AG09319 (cell line): ENCODE measurements at regions not wholly inside any gene's neighbourhood (a gene's known extent, or its start where the extent isn't known, plus 50 kb on each side); places are given as distances from the start of the nearest gene placed in this dataset.

ENCODE experiments used
- DNase-seq: peaks from one replicate; pipeline ENCODE4 v3.0.0-alpha.2; 2010; ENCODE audit warnings: low read depth; ENCODE audit errors: extremely low read depth
- TF ChIP-seq, protein P1 (sequence below): IDR thresholded peaks from 2 replicates; pipeline ENCODE4 v1.5.1; 2011; ENCODE audit warnings: low read depth, mild to moderate bottlenecking, inconsistent platforms, low read length, moderate library complexity

DNA sequence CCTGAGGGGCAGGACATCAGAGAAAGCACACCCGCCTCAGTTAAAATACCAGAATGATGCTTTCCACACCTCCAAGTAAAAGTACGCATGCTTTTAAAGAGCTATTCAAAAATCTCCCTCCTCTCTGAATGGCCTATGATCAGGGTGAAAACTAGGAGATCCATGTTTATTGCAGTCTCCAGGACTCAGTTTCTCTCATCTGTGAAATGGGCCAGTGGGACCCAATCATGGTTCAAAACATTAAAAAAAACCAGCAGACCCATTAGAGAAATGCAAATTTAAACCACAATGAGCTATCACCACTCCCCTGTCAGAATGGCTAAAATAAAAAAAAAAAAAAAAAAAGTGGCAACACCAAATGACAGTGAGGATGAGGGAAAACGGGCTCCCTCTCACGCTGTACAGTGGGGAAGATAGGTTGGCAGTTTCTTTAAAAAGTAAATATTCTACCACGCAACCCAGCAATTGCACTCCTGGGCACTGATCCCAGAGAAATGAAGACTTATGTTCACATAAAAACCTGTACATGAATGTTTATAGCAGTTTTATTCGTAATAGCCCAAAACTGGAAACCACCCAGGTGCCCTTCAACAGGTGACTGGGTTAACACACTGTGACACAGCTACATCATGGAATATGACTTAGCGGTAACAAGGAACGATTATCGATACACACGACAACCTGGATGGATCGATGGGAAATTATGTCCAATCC is 242.7 kb downstream of the MN1 start:
- DNase-seq, result no peak
- TF ChIP-seq, protein P1, sequence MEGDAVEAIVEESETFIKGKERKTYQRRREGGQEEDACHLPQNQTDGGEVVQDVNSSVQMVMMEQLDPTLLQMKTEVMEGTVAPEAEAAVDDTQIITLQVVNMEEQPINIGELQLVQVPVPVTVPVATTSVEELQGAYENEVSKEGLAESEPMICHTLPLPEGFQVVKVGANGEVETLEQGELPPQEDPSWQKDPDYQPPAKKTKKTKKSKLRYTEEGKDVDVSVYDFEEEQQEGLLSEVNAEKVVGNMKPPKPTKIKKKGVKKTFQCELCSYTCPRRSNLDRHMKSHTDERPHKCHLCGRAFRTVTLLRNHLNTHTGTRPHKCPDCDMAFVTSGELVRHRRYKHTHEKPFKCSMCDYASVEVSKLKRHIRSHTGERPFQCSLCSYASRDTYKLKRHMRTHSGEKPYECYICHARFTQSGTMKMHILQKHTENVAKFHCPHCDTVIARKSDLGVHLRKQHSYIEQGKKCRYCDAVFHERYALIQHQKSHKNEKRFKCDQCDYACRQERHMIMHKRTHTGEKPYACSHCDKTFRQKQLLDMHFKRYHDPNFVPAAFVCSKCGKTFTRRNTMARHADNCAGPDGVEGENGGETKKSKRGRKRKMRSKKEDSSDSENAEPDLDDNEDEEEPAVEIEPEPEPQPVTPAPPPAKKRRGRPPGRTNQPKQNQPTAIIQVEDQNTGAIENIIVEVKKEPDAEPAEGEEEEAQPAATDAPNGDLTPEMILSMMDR, result no peak

DNA sequence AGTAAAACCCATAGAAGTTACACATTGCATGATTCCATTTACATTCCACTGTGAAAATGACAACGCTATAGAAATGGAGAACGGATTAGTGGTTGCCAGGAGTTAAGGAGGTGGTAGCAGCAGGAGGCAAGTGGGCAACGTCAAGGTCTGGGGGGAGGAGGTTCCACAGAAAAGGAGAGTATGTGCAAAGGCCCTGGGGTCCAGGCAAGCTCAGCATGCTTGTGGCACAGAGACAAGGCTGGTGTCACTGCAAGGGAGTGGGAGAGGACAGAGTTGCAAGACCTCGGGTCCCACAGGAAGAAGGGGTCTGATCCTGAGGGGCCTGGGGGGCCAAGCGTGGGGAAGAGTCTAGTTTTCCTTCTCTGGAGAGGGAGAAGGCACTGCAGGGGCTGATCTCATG is 240.8 kb downstream of the MN1 start:
- DNase-seq, result no peak
- TF ChIP-seq, protein P1, result no peak

GRCh38 chr22:27561286-27561904 is 240.2 kb downstream of the MN1 start:
- TF ChIP-seq, protein P1, result no peak
- no peak for DNase-seq

DNA sequence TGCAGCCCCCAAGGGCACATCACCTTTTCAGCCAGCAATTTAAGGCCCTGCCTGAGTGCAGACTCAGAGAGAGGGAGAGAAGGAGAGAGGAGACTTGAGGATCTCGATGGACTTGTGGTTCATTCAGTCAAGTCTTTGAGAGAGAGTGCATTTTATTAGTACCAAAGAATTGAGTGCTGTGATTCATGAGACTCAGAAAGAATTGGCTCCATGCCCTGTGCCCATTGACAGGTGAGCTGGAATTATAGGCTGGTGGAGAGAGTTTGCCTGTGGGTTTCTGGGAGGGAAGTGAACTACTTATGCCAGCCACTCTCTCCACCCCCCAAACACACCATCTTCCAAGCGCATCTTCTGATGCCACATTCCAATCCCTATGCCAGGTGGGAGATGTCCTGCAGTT is 236.8 kb downstream of the MN1 start:
- DNase-seq, result no peak
- TF ChIP-seq, protein P1, result no peak

DNA sequence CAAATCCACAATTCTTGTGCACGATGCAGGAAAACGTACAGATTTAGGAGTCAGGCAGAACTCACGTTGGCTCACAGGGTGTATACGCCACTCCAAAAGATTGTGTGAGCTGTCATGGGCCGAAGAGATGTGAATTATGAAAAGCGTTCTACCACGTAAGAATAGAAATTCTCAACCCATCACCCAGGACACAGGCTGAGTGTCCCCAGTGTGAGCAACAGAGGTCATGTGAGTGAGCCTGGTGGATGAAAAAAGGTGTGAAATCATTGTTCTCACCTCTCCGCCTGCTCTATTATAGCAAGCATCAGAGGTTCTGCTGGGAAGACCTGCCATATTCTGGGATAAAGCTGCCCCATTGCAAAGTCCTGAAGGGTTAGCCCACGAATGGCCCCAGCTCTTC is 235.0 kb downstream of the MN1 start:
- TF ChIP-seq, protein P1, result no peak
- DNase-seq, result no peak

DNA sequence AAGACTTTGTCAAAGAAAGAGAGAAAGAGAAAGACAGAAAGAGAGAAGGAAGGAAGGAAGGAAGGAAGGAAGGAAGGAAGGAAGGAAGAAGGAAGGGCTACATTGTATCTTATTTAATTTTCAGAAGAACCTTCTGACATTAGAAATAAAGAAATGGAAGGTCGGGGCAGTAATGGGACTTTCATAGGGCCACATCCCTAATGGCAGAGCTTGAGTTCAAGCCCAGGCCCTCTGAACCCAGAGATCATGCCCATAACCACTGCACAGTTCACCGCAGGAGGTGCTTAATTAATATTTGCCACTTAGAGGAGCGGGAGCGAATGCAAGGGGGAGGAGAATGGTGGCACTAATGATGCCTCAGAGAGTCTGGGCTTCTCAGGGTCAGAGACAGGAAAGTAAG is 233.3 kb downstream of the MN1 start:
- TF ChIP-seq, protein P1, result no peak
- DNase-seq, result no peak

- TF ChIP-seq, protein P1, result no peak
- no peak for DNase-seq
These were observed 229.9 kb downstream of the MN1 start for GRCh38 chr22:27571463-27572277.
